ENCODE measurements at regions not wholly inside any gene's neighbourhood (a gene's known extent, or its start where the extent isn't known, plus 50 kb on each side); places are given as distances from the start of the nearest gene placed in this dataset.

DNA sequence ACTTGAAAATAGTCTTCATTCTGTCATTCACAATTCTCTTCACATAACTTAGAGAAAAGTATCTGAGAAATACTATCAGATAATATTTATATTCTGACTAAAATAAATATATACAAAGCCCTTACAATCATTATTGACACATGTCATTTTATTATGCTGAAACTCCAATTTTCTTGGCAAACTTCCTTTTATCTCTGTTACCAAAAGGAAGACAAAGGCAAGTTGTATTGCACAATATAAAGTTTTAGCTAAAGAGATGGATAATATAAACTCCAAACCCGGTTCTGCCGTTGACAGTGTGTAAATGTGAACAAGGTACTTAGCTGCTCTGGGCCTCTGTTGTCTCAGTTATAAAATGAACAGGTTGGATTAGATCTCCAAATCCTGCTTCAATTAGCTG, 99.0 kb upstream of the MDFIC start:
- TF ChIP-seq ELF1 (IDR thresholded peaks at IDR 0.05; ENCODE audit: borderline replicate concordance, low read depth) (no peak), POLR2A (IDR thresholded peaks at IDR 0.05; ENCODE audit: borderline replicate concordance, extremely low read depth, insufficient read depth, insufficient read length) (no peak), EZH2 (IDR thresholded peaks at IDR 0.05) (no peak), CTCF (IDR thresholded peaks at IDR 0.05 in 2 of 3, conservative IDR thresholded peaks at IDR 0.05 in 1 of 3; ENCODE audit: borderline replicate concordance in 1 of 3, insufficient read depth in 1 of 3, low read depth in 2 of 3, low read length in 2 of 3) (no peak), MAX (IDR thresholded peaks at IDR 0.05) (no peak)

Measured in HCT116 (cell line).